Sigmoid colon (tissue), 6 donors: ENCODE measurements at regions not wholly inside any gene's neighbourhood (a gene's known extent, or its start where the extent isn't known, plus 50 kb on each side); places are given as distances from the start of the nearest gene placed in this dataset.

Source experiments
- DNase-seq: peaks from one replicate; pipeline ENCODE4 v3.0.0-alpha.2; 2019
- H3K27ac ChIP-seq, 4 donors: fragments of 200-600 bp; sonication (generic); one replicate each; pipeline ENCODE4 v1.5.1; 2016 to 2019; ENCODE audit warnings: mild to moderate bottlenecking in 1 of 4
- H3K27me3 ChIP-seq, 3 donors: fragments of 200-600 bp; sonication (generic); one replicate each; pipeline ENCODE4 v1.5.1; 2019; ENCODE audit warnings: mild to moderate bottlenecking in 1 of 3
- H3K36me3 ChIP-seq, 4 donors: fragments of 200-600 bp; sonication (generic); one replicate each; pipeline ENCODE4 v1.5.1; 2016 to 2019
- H3K4me1 ChIP-seq, 4 donors: fragments of 200-600 bp; sonication (generic); one replicate each; pipeline ENCODE4 v1.5.1; 2017 to 2019
- H3K4me3 ChIP-seq, 4 donors: fragments of 200-600 bp; sonication (generic); one replicate each; pipeline ENCODE4 v1.5.1; 2017 to 2019; ENCODE audit warnings: mild to moderate bottlenecking in 2 of 4, moderate library complexity in 1 of 4
- H3K9me3 ChIP-seq, 4 donors: fragments of 200-600 bp in 3 of 4; sonication (generic) in 3 of 4; one replicate each; pipeline versions ENCODE4 v1.5.1 to v1.6.1; 2013 to 2019
- EP300 ChIP-seq, 4 donors: sonication (generic); formaldehyde crosslinking; IDR thresholded peaks; one replicate each; pipeline ENCODE4 v1.6.1; 2017; ENCODE audit warnings: antibody characterized with exemption in 4 of 4
- POLR2A ChIP-seq, 2 donors: fragments of 450-650 bp; IDR thresholded peaks; one replicate each; pipeline ENCODE4 v1.6.1; 2016; ENCODE audit warnings: antibody characterized with exemption in 2 of 2, mild to moderate bottlenecking in 2 of 2, moderate library complexity in 2 of 2
- POLR2AphosphoS5 ChIP-seq, 4 donors: sonication (generic); formaldehyde crosslinking; IDR thresholded peaks; one replicate each; pipeline ENCODE4 v1.6.1; 2017; ENCODE audit warnings: antibody characterized with exemption in 4 of 4
- WGBS, 2 donors: extraction: QIAGEN DNeasy Blood & Tissue Kit; methylation state at CpG; one replicate each; pipeline ENCODE4 v1.1.7; 2013; 5-methylcytosine and 5-hydroxymethylcytosine counted together
- intact Hi-C: fragments of 100-400 bp; cut with DNase I; formaldehyde crosslinking; loops from one replicate; pipeline ENCODE4 v1.15.1; 2023
- TF ChIP-seq, protein P1 (sequence below), 4 experiments: fragments of 450-650 bp in 3 of 4; fragments of 200-600 bp in 1 of 4; IDR thresholded peaks; one replicate each; pipeline ENCODE4 v1.5.1; 2016 to 2019; ENCODE audit warnings: antibody characterized with exemption in 4 of 4, mild to moderate bottlenecking in 3 of 4, moderate library complexity in 2 of 4
- donor health status: healthy with polysubstance abuse.
- donor health status: healthy.

DNA sequence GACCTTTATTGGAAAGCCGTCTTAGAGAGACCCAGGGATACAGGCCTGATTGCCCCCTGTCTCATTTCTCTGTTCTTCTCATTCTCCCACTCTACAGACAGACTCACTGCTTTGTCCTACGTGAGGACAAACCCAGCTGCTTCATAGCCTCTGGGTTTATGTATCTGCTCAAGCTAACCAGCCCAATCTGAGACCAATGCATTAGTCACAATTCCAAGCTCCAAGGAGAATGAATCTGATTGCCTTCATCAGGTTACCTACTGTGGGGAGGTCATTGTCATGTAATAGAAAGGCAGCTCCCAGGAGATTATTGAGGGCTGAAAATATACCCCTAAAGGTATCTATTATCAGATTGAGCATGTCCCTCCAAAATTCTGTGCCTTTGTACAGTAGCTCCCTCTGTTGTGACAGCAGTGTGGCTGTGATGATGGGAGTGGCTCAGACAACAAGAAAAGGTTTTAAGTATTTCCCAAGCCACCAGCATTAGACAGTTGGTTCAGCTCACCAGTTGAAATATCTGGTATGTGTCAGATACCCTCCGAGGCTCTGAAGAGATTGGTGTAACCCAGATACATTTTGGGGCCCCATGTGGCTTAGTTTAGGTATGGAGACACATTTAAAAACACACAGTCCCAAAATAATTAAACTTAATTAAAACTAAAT lies 123.1 kb upstream of the EEPD1 start:
- intact Hi-C loops = no loop called here
- 84 to 88% methylated on average over 3 of the region's 3 CpGs for WGBS, 2 donors

DNA sequence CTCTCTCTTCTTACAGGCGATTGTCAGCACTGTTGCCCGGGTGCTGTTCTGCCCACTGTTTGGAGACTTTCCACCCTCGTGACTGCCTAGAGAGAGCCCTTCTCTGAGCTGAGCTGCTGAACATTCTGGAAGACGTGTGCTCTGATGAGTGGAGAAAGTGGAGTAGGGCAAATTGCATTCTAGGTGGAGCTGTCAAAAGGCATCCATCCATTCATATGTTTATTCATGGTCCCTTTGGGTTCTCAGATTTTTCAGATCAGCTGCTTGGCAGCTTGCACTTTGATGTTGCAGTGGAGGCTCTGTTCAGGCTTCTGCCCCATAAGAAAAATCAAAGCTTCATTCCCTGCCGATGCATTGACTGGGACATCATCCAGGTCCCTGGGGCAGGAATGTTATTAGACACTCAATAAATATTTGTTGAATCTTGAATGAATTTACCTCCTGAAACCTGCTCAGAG lies 120.7 kb upstream of the EEPD1 start:
- Histone ChIP-seq H3K36me3 (no peaks in the 10 kb centered on the region), H3K4me1 (peaks cover 0 to 16% (median 14%) of the 10 kb centered on the region in 4 donors), H3K9me3 (no peaks in the 10 kb centered on the region), H3K4me3 (no peak overlapping the region), H3K27me3 (no peaks in the 10 kb centered on the region), H3K27ac (no peak overlapping the region)
- DNase-seq = no peak
- intact Hi-C loops = no loop called here
- no peak for TF ChIP-seq POLR2AphosphoS5 (IDR thresholded peaks at IDR 0.05)
- WGBS, 2 donors = 81 to 88% methylated on average over 5 of the region's 5 CpGs

More for the DNA sequence above, 123.1 kb upstream of the EEPD1 start:
- H3K4me1 ChIP-seq = peaks cover 0 to 10% (median 8%) of the 10 kb centered on the region in 4 donors
- no peak for DNase-seq
- TF ChIP-seq EP300 (IDR thresholded peaks at IDR 0.05) = no peak
- TF ChIP-seq, protein P1, sequence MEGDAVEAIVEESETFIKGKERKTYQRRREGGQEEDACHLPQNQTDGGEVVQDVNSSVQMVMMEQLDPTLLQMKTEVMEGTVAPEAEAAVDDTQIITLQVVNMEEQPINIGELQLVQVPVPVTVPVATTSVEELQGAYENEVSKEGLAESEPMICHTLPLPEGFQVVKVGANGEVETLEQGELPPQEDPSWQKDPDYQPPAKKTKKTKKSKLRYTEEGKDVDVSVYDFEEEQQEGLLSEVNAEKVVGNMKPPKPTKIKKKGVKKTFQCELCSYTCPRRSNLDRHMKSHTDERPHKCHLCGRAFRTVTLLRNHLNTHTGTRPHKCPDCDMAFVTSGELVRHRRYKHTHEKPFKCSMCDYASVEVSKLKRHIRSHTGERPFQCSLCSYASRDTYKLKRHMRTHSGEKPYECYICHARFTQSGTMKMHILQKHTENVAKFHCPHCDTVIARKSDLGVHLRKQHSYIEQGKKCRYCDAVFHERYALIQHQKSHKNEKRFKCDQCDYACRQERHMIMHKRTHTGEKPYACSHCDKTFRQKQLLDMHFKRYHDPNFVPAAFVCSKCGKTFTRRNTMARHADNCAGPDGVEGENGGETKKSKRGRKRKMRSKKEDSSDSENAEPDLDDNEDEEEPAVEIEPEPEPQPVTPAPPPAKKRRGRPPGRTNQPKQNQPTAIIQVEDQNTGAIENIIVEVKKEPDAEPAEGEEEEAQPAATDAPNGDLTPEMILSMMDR (IDR thresholded peaks at IDR 0.05) = no peak
- no peak for TF ChIP-seq POLR2A (IDR thresholded peaks at IDR 0.05)
- no peak for TF ChIP-seq POLR2AphosphoS5 (IDR thresholded peaks at IDR 0.05)
- H3K27me3 ChIP-seq = no peaks in the 10 kb centered on the region
- no peak overlapping the region for H3K4me3 ChIP-seq
- no peaks in the 10 kb centered on the region for H3K9me3 ChIP-seq
- H3K27ac ChIP-seq = no peak overlapping the region
- H3K36me3 ChIP-seq = no peaks in the 10 kb centered on the region

DNA sequence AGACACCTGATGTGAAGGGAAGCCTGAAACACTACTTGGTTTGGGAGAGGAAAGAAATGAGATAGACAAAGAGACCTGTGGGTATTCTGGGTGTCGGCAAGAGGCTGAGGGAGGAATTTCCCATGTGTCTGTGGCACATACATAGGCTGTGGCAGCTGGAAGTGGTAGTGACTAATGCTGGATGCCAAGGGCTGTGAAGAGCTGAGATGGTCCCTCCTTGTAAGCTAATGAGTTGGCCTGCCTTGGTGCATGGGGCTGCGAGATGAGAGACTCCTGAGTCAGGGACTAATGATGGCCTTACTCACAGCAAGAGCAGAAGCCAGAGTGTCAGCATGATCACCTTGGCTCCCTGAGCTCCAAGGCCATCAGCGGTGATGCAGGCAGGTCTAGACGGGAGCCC lies 119.0 kb upstream of the EEPD1 start:
- no peak for DNase-seq
- Histone ChIP-seq H3K9me3 (no peaks in the 10 kb centered on the region), H3K4me3 (no peak overlapping the region), H3K27ac (no peak overlapping the region), H3K36me3 (no peaks in the 10 kb centered on the region), H3K27me3 (no peaks in the 10 kb centered on the region), H3K4me1 (peaks cover 0 to 18% (median 15%) of the 10 kb centered on the region in 4 donors)
- TF ChIP-seq EP300 (IDR thresholded peaks at IDR 0.05) = no peak
- no peak for TF ChIP-seq POLR2AphosphoS5 (IDR thresholded peaks at IDR 0.05)
- no peak for TF ChIP-seq POLR2A (IDR thresholded peaks at IDR 0.05)
- TF ChIP-seq, protein P1 (IDR thresholded peaks at IDR 0.05) = no peak
- intact Hi-C loops = no loop called here
- WGBS, 2 donors = 71 to 96% methylated on average over 4 of the region's 4 CpGs

DNA sequence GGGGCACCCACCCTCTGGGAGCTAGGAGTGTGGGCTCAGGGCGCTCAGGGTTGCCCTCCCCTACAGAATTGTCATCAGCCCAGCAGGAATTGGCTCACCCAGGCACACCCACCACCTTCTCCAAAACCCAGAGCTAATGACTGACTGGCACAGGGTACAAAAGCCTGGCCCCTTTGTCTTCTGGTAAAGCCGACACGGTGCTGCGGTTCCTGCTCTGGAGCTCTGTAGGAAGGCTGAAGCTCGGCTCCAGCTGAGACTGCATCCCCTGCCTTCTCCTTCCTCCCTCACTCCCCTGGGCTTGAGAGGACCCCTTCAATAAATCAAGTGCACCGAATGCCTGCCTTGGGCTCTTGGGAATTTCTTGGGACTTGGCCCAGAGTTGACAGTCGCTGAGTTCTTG lies 117.9 kb upstream of the EEPD1 start:
- intact Hi-C loops = no loop called here
- Histone ChIP-seq H3K36me3 (no peaks in the 10 kb centered on the region), H3K4me1 (peaks cover 0 to 18% (median 15%) of the 10 kb centered on the region in 4 donors), H3K27me3 (no peaks in the 10 kb centered on the region), H3K4me3 (no peak overlapping the region), H3K9me3 (no peaks in the 10 kb centered on the region), H3K27ac (no peak overlapping the region)
- 89 to 93% methylated on average over 7 of the region's 7 CpGs for WGBS, 2 donors
- no peak for TF ChIP-seq POLR2AphosphoS5 (IDR thresholded peaks at IDR 0.05)
- no peak for DNase-seq

DNA sequence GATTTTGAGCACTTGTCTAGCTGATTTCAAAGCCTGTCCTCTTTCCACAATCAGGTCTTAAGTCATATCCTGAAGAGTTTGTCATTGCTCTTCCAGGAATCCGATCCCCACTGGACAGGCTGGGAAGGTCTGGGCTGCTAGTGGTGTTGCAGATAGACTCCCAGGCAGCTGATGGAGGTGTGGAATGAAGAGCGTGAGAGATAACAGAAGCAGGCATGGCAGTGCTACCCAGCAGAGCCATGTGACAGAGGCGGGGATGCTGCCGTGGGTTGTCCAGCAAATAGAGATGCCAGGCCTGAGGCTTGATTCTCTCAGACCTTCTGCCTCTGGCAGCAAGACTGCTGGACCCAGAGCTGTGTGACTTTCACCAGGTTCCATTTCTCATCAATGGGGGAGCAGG lies 116.5 kb upstream of the EEPD1 start:
- peak overlapping the region in 3 of 4 donors; percentile 23 to 35 (median 32) for H3K27ac ChIP-seq
- no peak for DNase-seq
- H3K4me1 ChIP-seq = peaks cover 0 to 18% (median 15%) of the 10 kb centered on the region in 4 donors
- WGBS, 2 donors = 64 to 77% methylated on average over 4 of the region's 4 CpGs
- no peak overlapping the region for H3K4me3 ChIP-seq
- intact Hi-C loops = no loop called here
- H3K36me3 ChIP-seq = no peaks in the 10 kb centered on the region
- no peak for TF ChIP-seq POLR2A (IDR thresholded peaks at IDR 0.05)
- no peak for TF ChIP-seq POLR2AphosphoS5 (IDR thresholded peaks at IDR 0.05)
- TF ChIP-seq, protein P1 (IDR thresholded peaks at IDR 0.05) = no peak
- no peak for TF ChIP-seq EP300 (IDR thresholded peaks at IDR 0.05)
- H3K9me3 ChIP-seq = no peaks in the 10 kb centered on the region
- H3K27me3 ChIP-seq = no peaks in the 10 kb centered on the region
